ENCODE measurements at regions not wholly inside any gene's neighbourhood (a gene's known extent, or its start where the extent isn't known, plus 50 kb on each side); places are given as distances from the start of the nearest gene placed in this dataset.
"Not testable (repeated sequence)": the region's sequence is repeated elsewhere in the genome, so short reads cannot be mapped to it uniquely, and the experiment has no call there.

GRCh38 chr3:10628891-10629670 is 123.7 kb upstream of the ATP2B2 start:
- no peak for DNase-seq

GRCh38 chr3:10629671-10630040 is 124.3 kb upstream of the ATP2B2 start:
- no peak for DNase-seq

- DNase-seq: no peak
Observed at GRCh38 chr3:10631224-10631623, 125.8 kb upstream of the ATP2B2 start.

- DNase-seq: no peak
Observed at GRCh38 chr3:10632125-10632524, 126.7 kb upstream of the ATP2B2 start.

- no peak for DNase-seq
Observed at GRCh38 chr3:10632741-10633140, 127.4 kb upstream of the ATP2B2 start.

GRCh38 chr3:10635446-10636076 is 130.2 kb upstream of the ATP2B2 start:
- DNase-seq: no peak

GRCh38 chr3:10637342-10637741 is 132.0 kb upstream of the ATP2B2 start:
- DNase-seq: no peak

GRCh38 chr3:10638466-10638865 is 133.1 kb upstream of the ATP2B2 start:
- no peak for DNase-seq

GRCh38 chr3:10641760-10642159 is 136.4 kb upstream of the ATP2B2 start:
- DNase-seq: no peak

GRCh38 chr3:10644189-10644588 is 138.8 kb upstream of the ATP2B2 start:
- DNase-seq: no peak

GRCh38 chr3:10645800-10646199 is 140.4 kb upstream of the ATP2B2 start:
- DNase-seq: no peak

GRCh38 chr3:10646531-10647335 is 141.3 kb upstream of the ATP2B2 start:
- no peak for DNase-seq

GRCh38 chr3:10647376-10647775 is 142.0 kb upstream of the ATP2B2 start:
- DNase-seq: no peak

- DNase-seq: no peak
Observed at GRCh38 chr3:10648181-10648580, 142.8 kb upstream of the ATP2B2 start.

- DNase-seq: not testable (repeated sequence)
Observed at GRCh38 chr3:10649463-10649862, 144.1 kb upstream of the ATP2B2 start.

GRCh38 chr3:10651506-10651905 is 146.1 kb upstream of the ATP2B2 start:
- no peak for DNase-seq

- no peak for DNase-seq
Observed at GRCh38 chr3:10653241-10653640, 147.9 kb upstream of the ATP2B2 start.

- no peak for DNase-seq
Observed at GRCh38 chr3:10653866-10654611, 148.7 kb upstream of the ATP2B2 start.

GRCh38 chr3:10655105-10655504 is 149.7 kb upstream of the ATP2B2 start:
- DNase-seq: no peak

- DNase-seq: not testable (repeated sequence)
Observed at GRCh38 chr3:10657339-10657738, 152.0 kb upstream of the ATP2B2 start.

- DNase-seq: no peak
Observed at GRCh38 chr3:10665592-10665991, 150.4 kb upstream of the SLC6A11 start.

GRCh38 chr3:10666621-10667020 is 149.4 kb upstream of the SLC6A11 start:
- no peak for DNase-seq

- no peak for DNase-seq
Observed at GRCh38 chr3:10667269-10667668, 148.8 kb upstream of the SLC6A11 start.

All from right hindlimb (tissue), 1 donor.